ENCODE measurements at regions not wholly inside any gene's neighbourhood (a gene's known extent, or its start where the extent isn't known, plus 50 kb on each side); places are given as distances from the start of the nearest gene placed in this dataset.
"Not testable (repeated sequence)": the region's sequence is repeated elsewhere in the genome, so short reads cannot be mapped to it uniquely, and the experiment has no call there.

DNA sequence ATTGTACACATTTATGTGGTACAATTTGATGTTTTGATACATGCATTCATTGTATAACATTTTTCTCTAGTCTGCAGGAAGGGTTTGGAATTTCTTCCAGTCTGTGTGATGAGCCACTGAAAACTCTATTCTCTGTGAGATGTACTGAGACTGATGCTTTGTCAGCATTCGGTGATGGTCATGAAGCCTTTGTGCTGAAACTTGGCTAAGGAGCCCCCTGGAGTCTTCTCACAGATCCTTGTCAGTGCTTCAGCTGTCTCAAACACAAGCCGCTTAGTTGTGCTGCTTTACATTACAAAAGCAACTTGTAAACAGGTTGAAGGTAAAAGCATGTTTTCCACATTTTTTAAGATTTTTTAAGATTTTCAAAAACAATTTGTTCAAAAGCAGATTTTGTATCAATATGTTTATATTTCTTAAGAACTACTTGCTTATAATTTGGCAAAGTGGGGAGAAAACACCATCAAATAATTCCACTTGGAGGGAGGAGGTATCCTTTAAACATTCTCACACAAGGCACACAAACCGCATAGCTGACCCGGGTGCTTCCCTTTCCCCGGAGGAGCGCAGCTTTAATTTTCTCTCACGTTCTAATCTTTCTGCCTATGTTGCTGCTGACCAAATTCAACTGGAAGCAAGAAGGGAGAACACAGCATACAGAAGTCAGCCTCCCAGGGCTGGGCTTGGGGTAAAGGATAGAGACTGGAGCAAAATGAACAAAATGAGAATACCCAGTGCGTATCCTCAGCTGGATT, 249.8 kb upstream of the VSTM2A start:
- DNase-seq = no peak

DNA sequence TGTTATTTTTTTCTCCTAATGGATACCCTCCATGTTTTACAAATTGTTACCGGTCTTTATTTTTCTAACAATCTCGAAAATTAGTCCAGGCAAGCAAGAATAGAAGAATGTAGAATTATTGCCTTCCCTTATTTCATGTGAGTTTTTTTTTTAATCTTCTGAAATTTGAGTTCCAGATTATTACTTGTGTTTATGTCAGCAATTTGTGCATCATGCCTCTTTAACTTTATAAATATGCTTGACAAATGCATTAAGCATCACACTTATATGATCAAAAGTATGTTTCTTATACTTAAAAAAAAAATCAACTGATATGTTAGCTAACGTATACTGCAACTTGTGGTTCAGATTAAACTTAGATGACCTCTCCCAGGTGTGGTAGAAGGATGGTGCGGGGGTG, 242.7 kb upstream of the VSTM2A start:
- DNase-seq = no peak

DNA sequence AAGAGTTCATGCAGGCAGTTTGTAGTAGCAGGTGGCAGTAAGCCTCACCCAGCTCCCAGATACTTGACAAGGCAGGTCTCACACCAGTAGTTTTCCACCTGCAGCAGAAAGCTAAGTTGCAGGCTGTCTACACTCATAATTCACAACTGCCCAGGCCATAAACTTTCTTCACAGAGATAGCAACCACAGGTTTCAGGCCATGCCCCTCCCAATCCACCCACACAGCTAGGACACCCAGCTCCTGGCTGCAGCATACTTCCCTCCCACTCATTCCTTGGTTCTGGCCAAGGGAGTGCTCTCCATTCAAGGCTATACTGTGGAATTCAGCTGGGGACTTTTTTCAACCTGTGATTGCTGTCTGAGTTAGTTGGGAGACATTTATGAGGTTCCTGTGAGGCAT, 226.2 kb upstream of the VSTM2A start:
- DNase-seq = not testable (repeated sequence)

DNA sequence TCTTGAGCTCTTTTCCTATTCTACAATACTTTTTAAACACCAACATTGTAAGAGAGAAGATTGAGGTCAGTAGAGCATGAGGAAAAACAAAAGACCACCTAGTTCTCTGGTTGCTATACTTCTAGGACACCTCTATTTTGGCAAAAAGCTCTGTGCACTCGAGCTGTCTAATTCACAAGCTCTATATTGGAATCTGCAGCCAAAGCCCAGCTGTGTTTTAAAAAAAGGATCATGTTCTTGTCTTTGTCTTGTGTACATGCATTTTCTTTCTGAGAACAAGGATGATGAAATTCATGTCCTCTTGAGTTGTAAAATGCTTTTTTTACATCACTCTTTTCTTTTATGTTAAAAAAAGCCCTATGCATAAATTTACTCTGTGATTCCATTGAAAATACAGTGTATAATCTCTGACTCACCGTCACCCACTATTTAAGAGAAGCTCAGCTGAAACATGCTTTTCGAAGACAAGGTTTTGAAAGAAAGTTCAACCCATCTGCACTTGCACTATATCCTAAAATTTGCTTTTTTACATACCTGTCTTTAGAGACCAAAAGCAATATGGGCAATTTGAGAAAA, 215.5 kb upstream of the VSTM2A start:
- no peak for DNase-seq

DNA sequence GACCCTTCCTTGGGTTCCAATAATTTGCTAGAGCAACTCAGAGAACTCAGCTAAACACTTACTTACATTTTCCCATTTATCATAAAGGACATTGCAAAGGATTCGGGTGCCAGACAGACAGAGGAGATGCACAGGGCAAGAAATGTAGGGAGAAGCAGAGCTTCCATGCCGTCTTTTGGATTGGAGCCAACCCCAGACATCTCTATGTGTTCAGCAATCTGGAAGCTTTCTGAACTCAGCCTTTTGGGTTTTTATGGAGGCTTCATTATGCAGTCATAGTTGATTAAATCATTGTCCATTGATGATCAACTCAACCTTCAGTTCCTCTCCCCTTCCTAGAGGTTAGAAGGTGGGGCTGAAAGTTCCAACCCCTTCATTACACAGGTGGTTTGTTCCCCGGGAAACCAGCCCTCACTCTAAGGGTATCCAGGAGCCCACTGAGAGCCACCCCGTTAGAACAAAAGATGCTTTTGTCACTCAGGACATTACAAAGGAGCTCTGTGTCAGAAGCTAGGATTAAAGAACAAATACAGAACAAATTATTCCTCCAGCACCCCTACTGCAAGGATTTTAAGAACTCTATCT, 211.9 kb upstream of the VSTM2A start:
- DNase-seq = no peak

DNA sequence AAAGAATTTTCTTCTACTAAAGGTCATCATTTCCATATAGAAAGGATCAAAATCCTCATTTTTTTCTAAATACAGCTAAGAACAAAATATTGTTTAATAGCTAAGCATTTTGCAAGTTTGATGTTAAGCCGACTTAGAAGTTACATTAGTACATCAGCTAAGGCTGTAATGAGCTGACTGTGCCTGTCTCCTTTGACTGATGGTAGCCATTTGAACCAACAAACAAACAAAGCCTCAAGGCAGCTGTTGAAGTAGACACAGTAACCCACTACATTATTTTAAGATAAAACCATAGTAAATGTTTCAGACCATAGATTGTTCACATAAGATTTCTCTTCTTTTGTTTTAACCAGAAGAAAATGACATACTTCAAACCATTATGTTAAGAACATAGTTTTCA, 210.9 kb upstream of the VSTM2A start:
- DNase-seq = no peak

DNA sequence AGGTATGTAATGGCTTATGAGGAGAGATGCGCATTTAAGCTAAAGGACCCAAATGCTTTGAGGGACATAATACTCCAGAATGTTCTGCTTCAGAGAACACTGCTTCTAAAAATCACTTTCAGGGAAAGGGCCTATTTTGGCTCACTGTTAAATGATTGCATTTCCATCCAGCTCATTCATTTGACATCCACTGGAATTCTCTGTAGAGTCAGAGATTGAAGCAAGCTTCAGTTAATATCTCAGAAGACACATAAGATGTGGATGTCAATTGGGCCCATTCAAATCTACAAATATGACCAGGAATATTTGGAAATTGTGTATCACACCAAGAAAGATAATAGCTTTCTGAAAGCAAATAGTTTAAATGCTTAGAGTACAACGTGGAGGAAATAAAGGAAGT, 209.9 kb upstream of the VSTM2A start:
- no peak for DNase-seq

DNA sequence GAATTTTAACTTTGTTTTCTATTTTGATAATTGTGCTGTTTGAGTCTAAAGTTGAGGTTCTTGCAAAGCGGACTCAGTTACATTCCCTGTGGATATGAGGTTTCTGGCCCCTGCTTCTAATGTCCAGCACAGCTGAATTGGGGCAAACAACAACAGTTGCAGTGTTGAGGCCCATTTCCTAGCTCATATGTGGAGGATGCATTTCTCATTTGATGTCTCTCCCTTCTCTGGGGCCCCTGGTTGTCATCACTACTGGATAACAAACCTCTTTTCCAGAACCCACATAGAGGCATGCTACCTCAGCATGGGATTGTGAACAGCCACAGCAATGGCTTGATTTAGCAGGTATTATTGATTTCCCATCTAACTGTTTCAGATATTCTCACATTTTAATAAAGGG, 208.2 kb upstream of the VSTM2A start:
- no peak for DNase-seq

DNA sequence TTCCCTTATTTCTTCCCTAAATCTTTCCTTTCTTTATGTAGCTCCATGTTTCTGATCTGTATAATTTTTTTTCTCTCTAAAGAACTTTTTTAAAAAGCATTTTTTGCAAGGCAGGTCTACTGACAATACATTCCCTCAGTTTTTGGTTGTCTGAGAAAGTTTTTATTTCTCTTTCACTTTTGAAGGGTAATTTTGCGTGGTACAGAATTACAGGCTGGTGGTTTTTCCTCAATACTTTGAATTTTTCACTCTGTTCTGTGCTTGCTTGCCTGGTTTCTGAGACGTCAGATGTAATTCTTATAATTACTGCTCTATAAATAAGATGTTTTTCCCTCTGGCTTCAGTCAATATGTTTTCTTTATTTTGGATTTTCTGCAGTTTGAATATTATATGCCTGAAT, 205.4 kb upstream of the VSTM2A start:
- DNase-seq = no peak

DNA sequence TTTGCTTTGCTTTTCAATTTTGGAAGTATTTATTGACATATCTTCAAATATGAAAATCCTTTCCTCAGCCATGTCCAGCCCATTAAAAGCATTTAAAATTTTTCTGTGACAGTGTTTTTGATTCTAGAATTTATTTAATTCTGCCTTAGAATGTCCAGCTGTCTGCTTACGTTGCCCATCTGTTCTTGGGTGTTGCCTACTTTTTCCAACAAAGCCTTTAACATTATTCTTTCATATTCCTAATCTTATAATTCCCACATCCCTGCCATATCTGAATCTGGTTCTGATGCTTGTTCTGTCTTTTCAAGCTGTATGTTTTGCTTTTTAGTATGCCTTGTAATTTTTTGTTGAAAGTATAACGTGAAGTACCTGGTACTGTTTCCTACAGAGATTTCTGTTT, 204.7 kb upstream of the VSTM2A start:
- DNase-seq = no peak

DNA sequence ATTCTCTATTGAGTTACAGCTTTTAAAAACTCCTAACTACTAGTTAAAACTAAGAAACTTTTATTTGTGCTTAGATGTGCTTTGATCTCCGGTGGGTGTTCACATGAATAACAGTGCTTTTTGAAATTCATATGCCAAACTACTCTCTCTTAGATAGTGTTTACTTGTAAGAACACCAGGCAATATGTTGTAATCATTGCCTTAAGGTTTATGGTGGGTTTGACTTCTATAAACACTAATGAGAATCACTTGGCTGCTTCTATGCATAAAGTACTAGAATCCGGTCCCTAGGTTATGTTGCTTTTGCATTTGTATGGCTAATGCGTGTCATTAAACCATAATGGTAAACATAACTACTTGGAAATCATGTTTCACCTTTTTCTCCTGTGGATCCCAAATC, 203.9 kb upstream of the VSTM2A start:
- no peak for DNase-seq

DNA sequence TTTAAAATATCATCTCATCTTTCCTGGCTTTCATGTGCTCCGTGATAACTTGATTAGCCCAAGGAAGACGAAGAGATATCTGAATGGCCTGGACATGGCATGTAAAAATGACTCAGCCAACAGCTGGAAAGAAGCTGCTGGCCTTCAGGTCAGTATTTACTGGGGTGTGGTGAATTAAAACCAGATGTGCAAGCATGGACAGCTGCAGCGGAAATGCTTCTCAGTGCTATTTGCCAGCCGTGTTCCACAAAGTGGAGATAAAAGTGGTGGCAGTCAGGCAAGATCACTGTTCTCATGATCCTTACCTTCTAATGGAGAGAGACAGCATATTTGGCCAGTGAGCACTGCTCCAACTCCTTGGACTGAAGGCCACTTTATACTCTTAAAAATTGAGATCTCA, 203.1 kb upstream of the VSTM2A start:
- no peak for DNase-seq

DNA sequence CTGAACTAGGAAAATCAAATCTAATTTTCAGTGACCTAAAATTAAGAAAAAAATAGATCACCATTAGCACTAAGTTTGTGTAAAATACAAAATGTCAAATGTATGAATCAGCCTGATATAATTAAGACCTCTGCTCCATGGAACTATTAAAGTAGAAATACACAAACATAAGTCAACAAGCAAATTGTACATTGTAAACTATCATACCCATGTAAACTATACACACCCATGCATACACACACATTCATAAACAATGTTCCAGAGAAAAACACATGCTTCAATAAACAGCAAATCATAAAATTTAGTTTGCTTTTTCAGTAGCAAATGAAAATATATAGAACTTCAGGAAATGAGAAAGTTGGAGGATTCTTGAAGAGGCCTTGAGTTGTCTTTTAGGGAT, 199.7 kb upstream of the VSTM2A start:
- no peak for DNase-seq

DNA sequence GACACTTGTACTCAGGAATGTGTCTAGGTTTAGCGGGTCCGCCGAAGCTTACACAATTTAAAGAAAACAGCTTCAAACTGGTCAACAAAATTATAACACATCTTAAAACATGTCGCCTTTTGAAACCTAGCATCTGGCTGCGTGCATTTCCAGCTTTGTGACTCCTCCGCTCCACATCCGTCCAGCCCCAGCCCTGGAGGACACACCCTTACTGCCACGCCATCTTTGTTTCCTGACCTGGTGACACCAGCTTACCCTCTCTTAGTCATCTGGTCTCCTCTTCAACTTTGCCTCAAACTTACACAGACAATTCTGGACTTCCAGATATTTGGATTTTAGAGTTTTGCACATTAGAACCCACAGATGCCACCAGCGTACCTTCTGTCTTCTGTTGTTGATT, 198.7 kb upstream of the VSTM2A start:
- no peak for DNase-seq

DNA sequence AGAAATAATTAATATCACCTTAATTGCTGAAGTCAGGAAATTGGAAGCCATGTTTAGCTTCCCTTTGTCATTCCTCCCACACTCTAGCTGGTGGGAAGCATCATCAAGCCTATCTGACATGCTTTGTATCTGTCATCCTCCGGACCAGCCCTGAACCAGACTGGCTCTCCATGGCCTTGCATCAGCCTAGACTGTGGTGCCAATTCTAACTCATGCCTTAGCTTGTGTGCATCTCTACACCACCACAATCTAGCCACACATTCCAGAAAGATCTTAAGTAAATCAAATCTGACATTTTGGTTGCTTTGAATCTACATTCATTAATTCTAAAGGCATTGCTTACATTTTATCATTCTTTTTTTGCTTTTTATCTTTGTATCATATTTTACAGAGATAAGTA, 196.4 kb upstream of the VSTM2A start:
- no peak for DNase-seq

DNA sequence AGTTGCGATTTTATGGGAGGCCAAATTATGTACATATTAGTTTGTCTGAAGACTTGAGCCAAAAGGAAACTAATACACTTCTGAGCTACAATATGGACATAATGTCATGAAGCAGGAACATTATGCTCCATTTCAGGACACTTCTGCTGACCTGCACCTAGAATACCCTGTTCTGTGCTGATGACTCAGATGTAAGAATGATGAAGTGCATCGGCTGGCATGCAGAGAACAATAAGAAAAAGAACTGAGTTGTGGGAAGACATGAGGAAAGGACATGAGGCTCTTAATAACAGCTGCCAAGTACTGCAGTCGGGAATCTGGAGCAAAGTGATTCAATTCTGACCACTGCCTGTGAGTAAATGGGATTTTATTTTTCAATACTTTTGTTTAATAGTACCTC, 192.9 kb upstream of the VSTM2A start:
- DNase-seq = no peak

DNA sequence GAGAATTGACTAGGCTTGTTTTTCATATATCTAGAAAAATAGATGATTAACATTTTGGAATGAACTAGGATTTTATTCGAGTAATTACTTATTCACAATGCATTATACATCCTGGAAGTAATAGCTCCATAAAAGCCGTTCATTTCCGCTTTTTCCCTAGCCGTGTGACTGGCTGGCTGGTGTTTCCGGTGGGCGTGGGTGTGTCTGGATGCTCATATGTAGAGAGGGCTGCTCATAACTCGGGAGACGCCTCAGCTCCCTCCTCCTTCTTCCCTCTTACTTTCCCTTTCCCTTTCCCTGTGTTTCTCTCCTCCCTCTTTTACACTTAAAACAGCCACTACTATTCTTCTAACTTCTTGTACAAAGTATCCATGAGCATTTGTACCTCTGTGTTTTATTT, 187.7 kb upstream of the VSTM2A start:
- no peak for DNase-seq

DNA sequence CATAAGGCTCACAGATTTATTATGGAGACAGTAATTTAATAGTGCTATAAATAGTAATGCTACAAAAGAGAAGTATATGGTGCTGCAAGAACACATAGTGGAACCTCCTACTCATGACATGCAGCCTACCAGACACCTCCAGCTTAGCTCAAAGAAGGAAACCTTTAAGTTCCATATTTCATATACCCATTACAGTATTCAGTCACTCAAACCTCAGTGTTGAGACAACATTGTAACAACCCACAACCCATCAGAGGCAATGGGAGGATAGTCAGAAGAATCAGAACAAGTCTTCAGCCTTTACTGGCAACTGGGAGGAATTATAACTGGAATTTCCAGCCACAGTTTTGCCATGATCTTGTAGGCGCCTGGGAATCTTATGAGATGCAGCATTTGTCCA, 186.3 kb upstream of the VSTM2A start:
- no peak for DNase-seq

DNA sequence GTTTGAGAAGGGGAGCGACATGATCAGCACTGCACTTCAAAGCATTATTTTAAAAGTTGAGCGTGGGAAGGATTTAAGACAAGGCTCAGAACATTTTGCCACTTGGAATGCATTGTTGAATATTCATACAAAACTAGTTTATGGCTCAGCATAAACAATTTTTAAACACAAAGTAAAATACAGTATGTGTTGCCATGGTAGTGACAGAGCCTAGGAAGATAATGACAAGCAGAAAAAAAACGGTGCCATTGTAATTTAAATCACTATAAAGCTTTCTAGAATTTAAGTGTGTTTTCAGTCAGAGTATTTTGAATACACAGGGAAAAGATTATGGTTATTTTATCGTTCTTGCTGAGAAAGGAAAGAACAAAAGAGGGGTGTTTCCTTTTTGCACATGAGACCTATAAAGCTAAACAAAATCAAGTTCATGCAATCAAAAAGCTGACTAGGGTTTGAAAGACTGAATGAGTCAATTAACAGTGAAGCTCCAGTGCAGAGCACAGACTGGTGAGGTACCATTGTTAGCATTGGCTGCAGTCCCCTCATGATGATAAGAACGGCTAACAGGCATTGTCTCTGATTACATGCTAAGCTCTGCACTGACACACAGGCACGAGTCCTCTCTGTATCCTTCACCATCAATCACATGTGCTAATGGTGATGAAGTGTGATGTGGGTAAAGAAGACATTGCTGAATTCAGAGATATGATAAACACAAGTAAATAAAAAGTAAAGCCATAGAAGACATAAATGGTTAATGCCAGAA, 181.9 kb upstream of the VSTM2A start:
- no peak for DNase-seq

DNA sequence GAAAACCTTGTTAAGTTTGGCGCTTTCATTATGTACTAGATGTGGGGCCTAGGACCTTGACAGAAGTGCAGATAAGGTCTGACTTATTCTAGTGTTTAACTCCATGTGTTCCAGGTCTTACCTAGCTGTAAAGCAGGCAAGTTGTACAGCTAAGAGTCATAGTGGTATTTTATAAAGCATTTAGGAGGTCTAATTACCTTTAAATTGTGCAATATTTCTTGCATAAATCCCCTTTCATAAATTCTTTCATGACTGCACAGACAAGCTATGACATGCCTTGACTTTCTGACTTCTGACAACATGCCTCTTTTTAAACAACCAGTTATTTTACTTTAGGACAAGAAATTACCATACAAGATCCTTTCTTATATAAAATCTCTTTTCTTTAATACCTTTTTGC, 151.6 kb upstream of the VSTM2A start:
- DNase-seq = no peak

DNA sequence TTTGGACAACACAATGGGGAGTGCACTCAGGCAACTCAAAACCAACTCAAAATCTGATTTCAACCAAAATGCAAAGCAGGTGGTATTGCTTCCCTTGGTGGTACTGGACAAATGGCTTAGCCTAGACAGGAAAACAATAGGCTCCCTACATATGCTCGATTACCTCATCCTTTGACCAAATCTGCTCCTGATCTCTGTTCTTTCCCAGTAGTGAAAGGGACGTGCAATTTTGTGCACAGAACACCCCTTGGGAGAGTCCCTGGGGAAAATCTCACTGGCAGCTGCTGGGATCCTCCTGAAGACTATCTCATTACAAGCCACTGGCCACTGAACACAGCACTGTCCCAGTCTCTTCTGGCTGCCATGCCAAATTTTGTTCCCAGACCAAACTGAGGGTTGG, 149.2 kb upstream of the VSTM2A start:
- no peak for DNase-seq

DNA sequence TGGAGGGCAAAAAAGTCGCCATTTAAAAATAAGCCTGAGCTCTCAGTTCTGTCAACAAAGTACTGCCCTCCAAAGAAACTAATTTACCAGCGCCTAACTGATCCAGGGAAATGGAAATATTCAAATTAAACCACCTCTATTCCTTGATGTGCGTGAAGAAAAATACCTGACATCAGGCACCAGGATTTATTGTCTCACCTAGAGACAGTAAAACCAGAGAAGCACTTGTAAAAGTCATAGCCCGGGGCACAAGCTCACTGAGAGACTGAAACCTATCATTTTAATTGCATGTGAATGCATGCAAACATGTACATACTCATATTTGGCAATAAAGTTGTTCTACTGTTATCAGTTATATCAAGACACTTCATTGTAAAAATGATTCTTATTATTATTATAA, 147.3 kb upstream of the VSTM2A start:
- DNase-seq = no peak

DNA sequence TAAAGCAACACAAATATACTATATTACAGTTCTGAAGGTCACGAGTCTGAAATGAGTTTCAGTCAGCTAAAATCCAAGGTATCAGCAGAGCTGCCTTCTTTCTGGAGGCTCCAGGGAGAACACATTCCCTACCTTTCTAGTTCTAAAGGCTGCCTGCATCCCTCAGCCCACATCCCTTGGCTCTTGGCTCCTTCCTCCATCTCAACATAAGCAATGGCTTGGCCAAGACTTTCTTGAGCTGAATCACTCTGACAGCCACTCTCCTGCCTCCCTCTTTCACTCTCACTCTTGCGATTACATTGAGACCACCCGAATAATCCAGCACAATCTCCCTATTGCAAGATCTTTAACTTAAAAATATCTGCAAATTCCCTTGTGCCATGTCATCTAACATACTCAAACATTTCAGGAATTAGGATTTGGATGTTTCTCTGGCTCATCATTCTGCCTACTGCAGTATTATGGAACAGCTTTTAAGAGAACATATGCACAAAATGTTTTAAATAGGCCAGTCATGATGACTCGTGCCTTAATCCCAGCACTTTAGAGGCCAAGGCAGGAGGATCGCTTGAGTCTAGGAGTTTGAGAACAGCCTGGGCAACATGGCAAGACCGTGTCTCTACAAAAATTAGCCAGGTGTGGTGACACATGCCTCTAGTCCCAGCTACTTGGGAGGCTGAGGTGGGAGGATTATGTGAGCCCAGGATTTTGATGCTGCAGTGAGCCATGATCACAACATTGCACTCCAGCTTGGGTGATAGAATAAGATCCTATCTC, 144.2 kb upstream of the VSTM2A start:
- no peak for DNase-seq
